ENCODE measurements at regions not wholly inside any gene's neighbourhood (a gene's known extent, or its start where the extent isn't known, plus 50 kb on each side); places are given as distances from the start of the nearest gene placed in this dataset.
"Not testable (repeated sequence)": the region's sequence is repeated elsewhere in the genome, so short reads cannot be mapped to it uniquely, and the experiment has no call there.

GRCh38 chr18:30142870-30143269 is 899.7 kb downstream of the DSC3 start:
- no peak overlapping the region for H3K27ac ChIP-seq
- H3K27me3 ChIP-seq = no peaks in the 10 kb centered on the region
- TF ChIP-seq CTCF (IDR thresholded peaks at IDR 0.05; ENCODE audit: low read depth, low read length) = no peak
- H3K4me3 ChIP-seq = no peak overlapping the region
- H3K36me3 ChIP-seq = no peaks in the 10 kb centered on the region
- no peak for DNase-seq (ENCODE audit: low read depth in 1 of 2, low spot score in 1 of 2)
- H3K9me3 ChIP-seq (ENCODE audit: low read depth) = peaks cover 3% of the 10 kb centered on the region
- H3K4me1 ChIP-seq (ENCODE audit: low read depth) = no peaks in the 10 kb centered on the region

- Histone ChIP-seq H3K27me3 (no peaks in the 10 kb centered on the region), H3K27ac (no peak overlapping the region), H3K36me3 (no peaks in the 10 kb centered on the region), H3K9me3 (ENCODE audit: low read depth) (peaks cover 3% of the 10 kb centered on the region), H3K4me3 (no peak overlapping the region), H3K4me1 (ENCODE audit: low read depth) (no peaks in the 10 kb centered on the region)
- DNase-seq (ENCODE audit: low read depth in 1 of 2, low spot score in 1 of 2) = no peak
- no peak for TF ChIP-seq CTCF (IDR thresholded peaks at IDR 0.05; ENCODE audit: low read depth, low read length)
These were observed 900.3 kb downstream of the DSC3 start for GRCh38 chr18:30142248-30142647.

GRCh38 chr18:30141506-30141905 is 901.0 kb downstream of the DSC3 start:
- H3K27ac ChIP-seq; H3K4me3 ChIP-seq; DNase-seq (ENCODE audit: low read depth in 1 of 2, low spot score in 1 of 2); H3K9me3 ChIP-seq (ENCODE audit: low read depth); H3K36me3 ChIP-seq; H3K27me3 ChIP-seq; H3K4me1 ChIP-seq (ENCODE audit: low read depth): not testable (repeated sequence)

- Histone ChIP-seq H3K27me3 (no peaks in the 10 kb centered on the region), H3K4me3 (no peak overlapping the region), H3K27ac (no peak overlapping the region), H3K36me3 (no peaks in the 10 kb centered on the region), H3K9me3 (ENCODE audit: low read depth) (peaks cover 3% of the 10 kb centered on the region), H3K4me1 (ENCODE audit: low read depth) (no peaks in the 10 kb centered on the region)
- TF ChIP-seq CTCF (IDR thresholded peaks at IDR 0.05; ENCODE audit: low read depth, low read length) = no peak
- DNase-seq (ENCODE audit: low read depth in 1 of 2, low spot score in 1 of 2) = no peak
These were observed 902.8 kb downstream of the DSC3 start for GRCh38 chr18:30139631-30140287.

- TF ChIP-seq CTCF (IDR thresholded peaks at IDR 0.05; ENCODE audit: low read depth, low read length) = no peak
- no peaks in the 10 kb centered on the region for H3K27me3 ChIP-seq
- no peaks in the 10 kb centered on the region for H3K36me3 ChIP-seq
- H3K9me3 ChIP-seq (ENCODE audit: low read depth) = peaks cover 3% of the 10 kb centered on the region
- no peaks in the 10 kb centered on the region for H3K4me1 ChIP-seq (ENCODE audit: low read depth)
- no peak overlapping the region for H3K4me3 ChIP-seq
- H3K27ac ChIP-seq = no peak overlapping the region
- no peak for DNase-seq (ENCODE audit: low read depth in 1 of 2, low spot score in 1 of 2)
These were observed 906.6 kb downstream of the DSC3 start for GRCh38 chr18:30135938-30136337.

GRCh38 chr18:30134020-30134419 is 908.5 kb downstream of the DSC3 start:
- no peak for DNase-seq (ENCODE audit: low read depth in 1 of 2, low spot score in 1 of 2)
- Histone ChIP-seq H3K36me3 (no peaks in the 10 kb centered on the region), H3K4me1 (ENCODE audit: low read depth) (no peaks in the 10 kb centered on the region), H3K4me3 (no peak overlapping the region), H3K27ac (no peak overlapping the region), H3K9me3 (ENCODE audit: low read depth) (no peaks in the 10 kb centered on the region), H3K27me3 (no peaks in the 10 kb centered on the region)
- no peak for TF ChIP-seq CTCF (IDR thresholded peaks at IDR 0.05; ENCODE audit: low read depth, low read length)
